ENCODE measurements at regions not wholly inside any gene's neighbourhood (a gene's known extent, or its start where the extent isn't known, plus 50 kb on each side); places are given as distances from the start of the nearest gene placed in this dataset.

- TF ChIP-seq CTCF (IDR thresholded peaks at IDR 0.05) = no peak
- TF ChIP-seq EZH2 (IDR thresholded peaks at IDR 0.05; ENCODE audit: borderline replicate concordance, insufficient read depth, low read depth, low read length, poor library complexity, severe bottlenecking) = no peak
Measured at GRCh38 chr9:104247899-104248460, 153.9 kb downstream of the SMC2 start.
